Erythroblast (primary cell): ENCODE measurements at regions not wholly inside any gene's neighbourhood (a gene's known extent, or its start where the extent isn't known, plus 50 kb on each side); places are given as distances from the start of the nearest gene placed in this dataset.

Experiments used
- GATA1 ChIP-seq: IDR thresholded peaks from 2 replicates; pipeline ENCODE4 v1.6.1; 2011; ENCODE audit warnings: low read depth, mild to moderate bottlenecking, control low read depth, low read length, moderate library complexity
- POLR2A ChIP-seq: IDR thresholded peaks from 2 replicates; pipeline ENCODE4 v1.6.1; 2011; ENCODE audit warnings: mild to moderate bottlenecking, low read length

DNA sequence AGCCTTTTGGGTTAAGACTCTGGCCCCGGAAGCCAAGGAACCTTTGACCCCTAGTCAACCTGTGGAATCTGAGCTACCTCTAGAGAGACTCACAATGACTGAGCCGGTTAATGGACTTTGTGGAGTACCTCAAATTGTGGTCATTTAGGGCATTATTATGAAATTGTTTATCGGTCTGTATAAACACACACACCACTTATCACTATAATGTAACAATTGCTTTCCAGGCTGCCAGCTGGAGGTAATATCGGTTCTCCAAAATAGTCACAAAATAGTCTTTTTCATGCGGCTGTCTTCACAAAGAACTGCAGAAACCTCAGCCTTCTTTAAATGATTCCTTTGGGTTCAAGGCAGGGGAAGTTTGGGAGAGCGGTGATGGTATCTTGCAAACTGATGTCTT, 144.2 kb downstream of the DACT1 start:
- TF ChIP-seq POLR2A: no peak
- no peak for TF ChIP-seq GATA1
